ENCODE measurements at regions not wholly inside any gene's neighbourhood (a gene's known extent, or its start where the extent isn't known, plus 50 kb on each side); places are given as distances from the start of the nearest gene placed in this dataset.
A peak's percentile ranks its signal among the peaks of the same experiment; 100 is the strongest.
"Not testable (repeated sequence)": the region's sequence is repeated elsewhere in the genome, so short reads cannot be mapped to it uniquely, and the experiment has no call there.

DNA sequence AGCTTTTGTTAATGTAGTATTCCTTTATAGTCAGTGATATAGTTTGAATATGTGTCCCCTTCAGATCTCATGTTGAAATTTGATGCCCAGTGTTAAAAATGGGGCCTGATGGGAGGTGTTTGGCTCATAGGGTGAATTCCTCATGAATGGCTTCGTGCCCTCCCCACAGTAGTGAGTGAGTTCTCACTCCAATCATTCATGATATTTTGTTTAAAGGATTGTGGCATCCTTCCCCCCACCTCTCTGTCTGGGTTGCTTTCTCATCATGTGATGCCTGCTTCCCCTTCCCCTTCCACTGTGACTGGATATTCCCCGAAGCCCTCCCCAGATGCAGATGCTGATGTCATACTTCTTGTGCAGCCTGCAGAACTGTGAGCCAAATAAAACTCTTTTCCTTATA, 649.8 kb upstream of the NR2F2 start:
- DNase-seq = no peak

DNA sequence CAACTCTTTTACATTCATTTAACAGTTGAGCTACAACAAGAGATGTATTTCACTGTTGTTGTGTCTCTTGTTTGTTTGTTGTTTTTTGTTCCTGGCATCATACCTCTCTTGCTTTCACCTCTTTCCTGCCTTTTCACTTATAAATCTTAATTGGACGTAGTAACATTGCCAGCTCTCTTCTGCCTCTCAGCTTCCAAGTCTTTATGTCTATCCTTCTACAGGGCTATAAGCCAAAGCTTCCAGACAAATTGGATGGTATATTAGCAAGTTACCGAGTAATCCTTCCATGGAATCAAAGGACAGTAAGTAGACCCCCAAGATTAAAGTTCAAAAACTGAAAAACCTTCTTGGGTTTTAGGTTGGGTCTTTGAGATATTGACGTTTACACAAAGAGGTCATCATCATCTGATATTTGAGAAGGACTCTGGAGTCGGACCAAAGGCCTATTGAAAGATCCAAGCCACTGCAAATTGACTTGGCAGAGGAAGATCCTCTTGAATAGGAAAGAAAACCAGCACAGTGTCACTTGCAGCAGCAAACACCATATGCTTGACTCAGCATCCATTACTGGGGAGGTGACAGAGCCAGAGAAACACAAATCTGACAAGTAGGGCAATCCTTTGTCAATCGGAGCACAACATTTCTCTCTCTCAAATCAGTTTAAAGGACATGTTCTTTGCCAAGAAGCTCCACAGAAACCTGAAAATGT, 648.5 kb upstream of the NR2F2 start:
- peak in 1 of 3 donors; percentile 25 for DNase-seq

DNA sequence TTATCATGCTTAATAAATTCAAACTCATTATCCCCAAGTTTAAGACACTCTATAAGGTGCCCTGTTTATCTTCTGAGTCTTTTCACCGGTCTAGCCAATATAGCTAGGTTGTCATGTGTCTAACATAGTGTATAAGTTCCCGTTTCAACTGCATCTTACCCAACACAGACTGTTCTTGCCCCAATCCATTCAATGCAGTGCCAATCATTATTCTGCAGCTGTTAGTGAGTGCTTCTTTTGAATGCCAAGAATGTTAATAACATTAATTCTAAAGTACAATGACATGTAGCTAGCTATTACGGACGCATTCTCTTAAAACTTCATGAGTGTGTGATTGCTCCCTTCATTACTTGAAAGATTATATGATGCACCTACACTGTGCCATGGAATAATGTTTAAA, 646.4 kb upstream of the NR2F2 start:
- DNase-seq = no peak

DNA sequence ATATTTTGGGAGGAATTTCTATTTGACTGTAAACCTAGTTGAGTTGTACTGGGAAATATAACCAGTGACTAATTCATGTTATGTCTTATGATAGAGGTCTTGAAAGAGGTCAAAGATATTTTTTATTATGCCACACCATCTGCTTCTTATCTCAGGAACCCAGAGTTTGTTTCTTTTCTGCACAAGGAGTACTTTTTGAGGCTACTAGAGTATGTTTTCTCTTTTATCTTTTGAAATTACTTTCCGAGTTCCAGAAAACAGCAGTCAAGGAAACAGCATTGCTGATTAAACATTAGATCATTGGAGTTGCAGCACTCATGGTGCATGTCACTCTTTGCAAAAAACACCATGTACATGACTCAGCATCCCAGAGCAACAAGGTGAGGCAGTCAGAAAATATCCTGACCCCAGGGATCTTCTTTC, 645.8 kb upstream of the NR2F2 start:
- DNase-seq = peak in 1 of 3 donors; percentile 47

DNA sequence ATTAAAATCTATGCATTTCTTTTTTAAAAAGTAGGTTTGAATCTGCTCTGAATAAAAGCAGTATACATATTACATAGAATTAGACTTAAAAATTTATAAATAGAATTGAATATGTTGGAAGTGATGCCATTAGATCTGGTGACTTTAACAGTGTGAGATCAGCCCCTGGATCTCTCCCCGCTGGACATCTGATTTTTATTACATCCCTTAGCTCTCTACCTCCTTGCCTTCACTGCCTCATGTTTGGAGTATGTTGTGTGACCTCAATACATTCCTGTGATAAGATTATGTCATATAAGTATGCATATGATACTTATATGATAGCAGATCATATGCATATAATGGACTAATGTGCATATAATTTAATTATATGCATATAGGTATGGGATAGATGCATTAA, 643.4 kb upstream of the NR2F2 start:
- DNase-seq = peak; percentile 24 to 50 (median 34)

DNA sequence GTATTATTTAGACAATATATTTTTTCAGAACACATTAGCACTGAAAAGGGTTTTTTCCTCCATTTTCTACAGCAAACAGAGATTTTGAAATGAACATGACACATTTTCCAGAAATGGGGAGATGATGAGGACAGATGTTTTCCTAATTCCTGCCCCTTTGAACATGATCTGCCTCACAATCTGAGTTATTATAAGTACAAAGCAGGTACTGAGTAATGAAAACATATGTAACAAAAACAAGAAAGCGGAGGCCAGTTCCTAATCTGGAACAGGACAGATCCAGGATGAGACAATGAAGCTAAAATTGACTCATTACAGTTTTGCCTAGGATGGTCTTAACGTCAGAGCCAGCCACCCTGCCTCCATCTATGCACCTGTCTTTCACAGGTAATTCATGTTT, 642.8 kb upstream of the NR2F2 start:
- DNase-seq = no peak

DNA sequence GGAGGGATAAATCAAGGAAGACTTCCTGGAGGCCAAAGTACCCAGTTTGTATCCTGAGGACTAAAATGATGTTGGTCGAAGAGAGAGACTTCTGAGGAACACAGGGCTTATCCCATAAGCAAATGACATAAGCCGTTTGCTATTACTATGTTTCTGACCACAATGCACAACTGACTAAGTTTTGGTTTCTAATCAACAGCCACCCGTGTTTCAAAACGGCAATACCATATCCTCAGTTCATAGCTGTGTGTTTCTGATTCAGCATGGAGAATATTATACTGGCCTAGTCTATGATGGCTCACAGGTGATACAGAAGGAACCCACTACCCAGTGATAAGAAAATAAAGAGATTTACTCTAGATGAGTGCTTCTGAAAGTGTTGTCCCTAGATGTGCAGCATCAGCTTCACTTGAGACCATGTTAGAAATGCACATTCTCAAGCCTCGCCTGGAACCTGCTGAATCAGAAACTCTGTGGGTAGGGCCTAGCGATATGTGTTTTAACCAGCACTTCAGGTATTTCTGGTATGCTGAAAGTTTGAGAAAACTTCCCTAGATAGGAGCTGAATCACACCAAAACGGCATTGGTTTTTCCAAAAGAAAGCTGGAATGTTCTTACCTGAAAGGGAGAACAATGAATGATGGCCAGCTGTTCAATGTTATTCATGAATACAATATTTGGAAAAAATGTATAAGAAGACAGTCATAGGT, 639.7 kb upstream of the NR2F2 start:
- DNase-seq = no peak

DNA sequence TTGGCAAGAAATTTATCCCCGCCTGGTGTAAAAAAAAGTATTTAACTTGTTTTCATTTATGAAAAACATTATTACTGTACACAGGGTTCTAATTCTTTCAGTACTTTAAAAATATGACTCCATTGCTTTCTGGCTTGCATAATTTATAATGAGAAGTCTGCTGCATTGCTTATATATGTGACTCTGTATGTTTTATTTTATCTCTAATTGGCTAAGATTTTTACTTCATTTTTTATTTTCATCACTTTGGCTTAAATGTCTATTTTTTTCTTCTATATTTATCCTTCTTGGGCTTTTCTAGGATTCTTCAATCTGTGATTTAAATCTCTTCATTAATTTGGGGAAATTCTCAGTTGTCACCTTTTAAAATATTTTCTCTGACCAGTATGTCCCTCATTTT, 636.6 kb upstream of the NR2F2 start:
- no peak for DNase-seq

DNA sequence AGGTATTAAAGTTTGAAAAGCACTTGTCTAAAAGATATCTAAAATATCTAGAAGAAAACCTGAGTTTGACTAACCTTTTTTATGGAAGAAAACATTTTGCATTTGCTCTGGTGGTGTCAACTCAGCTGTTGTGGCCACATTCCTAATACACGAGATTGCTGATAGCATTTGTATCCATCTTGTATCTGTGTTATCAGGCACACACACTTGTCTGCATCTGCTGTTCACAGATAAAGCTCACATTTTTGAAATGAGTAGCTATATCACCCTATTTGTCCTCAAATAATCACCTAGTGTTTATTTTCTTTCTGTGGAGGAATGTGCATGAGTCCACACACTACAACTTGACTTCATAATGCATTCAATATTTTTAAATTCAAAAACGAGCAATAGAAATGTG, 632.3 kb upstream of the NR2F2 start:
- DNase-seq = no peak

DNA sequence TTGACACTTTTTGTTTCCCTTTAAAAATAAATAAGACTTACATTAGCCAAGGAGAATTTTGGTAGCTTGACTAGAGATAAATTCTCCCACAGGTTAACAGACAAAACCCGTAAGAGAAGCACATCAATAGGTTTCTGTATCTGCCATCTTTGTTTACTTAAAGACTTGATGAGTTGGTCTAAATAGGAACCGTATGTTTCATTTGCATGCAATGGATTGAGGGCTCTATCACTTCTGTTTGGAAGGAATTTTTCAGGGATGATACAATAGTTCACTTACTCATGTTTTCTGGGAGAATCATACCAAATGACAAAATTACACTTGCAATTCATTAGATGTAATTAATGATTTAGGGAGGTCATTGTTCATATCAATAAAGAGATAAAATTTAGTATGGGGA, 631.5 kb upstream of the NR2F2 start:
- DNase-seq = no peak

DNA sequence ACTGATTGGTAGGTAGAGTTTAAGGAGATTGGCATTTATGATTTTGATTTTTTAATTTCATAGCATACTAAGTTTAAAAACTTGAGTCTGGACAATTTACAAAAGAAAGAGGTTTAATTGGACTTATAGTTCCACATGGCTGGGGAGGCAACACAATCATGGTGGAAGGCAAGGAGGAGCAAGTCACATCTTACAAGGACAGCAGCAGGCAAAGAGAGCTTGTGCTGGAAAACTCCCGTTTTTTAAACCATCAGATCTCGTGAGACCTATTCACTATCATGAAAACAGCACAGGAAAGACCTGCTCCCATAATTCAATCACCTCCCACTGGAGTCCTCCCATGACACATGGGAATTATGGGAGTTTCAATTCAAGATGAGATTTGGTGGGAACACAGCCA, 630.9 kb upstream of the NR2F2 start:
- no peak for DNase-seq

DNA sequence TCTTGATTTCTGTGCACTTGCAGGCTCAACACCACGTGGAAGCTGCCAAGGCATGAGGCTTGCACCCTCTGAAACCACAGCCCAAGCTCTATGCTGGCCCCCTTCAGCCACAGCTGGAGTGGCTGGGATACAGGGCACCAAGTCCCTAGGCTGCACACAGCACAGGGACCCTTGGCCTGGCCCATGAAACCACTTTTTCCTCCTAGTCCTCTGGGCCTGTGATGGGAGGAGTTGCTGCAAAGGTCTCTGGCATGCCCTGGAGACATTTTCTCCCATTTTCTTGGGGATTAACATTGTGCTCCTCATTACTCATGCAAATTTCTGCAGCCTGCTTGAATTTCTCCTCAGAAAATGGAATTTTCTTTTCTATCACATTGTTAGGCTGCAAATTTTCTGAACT, 629.8 kb upstream of the NR2F2 start:
- DNase-seq = not testable (repeated sequence)

DNA sequence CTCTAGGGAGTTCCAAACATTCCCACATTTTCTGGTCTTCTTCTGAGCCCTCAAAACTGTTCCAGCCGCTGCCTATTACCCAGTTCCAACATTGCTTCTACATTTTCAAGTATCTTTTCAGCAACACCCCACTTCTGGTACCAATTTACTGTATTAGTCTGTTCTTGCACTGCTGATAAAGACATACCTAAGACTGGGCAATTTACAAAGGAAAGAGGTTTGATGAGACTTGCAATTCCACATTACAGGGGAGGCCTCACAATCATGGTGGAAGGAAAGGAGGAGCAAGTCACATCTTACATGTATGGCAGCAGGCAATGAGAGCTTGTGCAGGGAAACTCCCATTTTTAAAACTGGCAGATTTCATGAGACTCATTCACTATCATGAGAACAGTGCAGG, 629.1 kb upstream of the NR2F2 start:
- no peak for DNase-seq

DNA sequence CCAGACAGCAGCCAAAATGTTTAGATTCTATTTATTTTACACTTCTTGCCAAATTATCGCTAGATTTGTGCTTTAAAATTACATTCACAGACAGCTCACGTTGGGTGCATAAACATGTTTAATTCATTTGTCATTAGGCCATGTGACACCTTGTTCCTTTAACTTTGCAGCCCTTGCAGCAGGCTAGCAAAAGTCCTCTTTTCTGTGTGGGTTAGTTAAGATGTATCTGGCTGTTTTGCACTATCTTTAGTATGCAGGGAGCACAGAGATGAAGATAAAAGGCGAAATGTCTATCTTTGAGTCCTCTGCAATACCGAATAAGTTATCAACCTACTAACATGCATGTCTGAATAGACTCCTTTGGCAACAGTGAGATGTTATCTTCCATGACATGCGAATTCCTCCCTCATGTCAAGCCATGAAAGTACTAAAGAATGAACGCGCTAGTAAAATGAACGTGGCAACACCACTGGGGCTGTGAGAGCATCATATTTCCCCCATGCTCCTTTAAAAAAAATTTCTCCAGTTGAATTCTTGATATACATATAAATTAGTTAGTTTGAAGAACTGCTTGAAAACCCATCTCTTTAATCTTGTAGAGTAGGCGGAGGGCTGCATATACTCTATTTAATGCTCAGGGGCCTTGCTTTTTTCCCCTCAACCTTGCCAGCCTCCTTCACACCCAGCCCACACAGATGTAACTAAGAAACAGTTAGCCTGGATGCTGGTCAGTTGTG, 620.4 kb upstream of the NR2F2 start:
- DNase-seq = no peak

DNA sequence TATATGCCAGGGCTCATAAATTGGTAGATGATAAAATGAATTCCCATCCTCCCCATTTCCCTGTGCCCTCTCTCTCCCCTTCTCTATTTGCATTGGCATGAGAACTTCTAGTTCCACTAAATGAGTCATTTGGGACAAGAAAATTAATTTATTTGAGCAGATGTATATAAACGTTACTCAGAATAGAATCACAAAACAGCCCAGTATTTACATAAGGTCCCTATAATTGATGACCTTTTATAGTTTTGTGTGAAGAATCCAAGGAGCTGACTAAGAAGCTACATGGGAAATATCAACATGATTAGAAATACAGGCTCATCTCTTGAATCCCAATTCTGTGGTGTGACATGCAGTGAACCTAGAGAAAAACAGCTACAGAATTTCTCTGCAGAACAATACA, 617.7 kb upstream of the NR2F2 start:
- DNase-seq = peak in 1 of 3 donors; percentile 16

DNA sequence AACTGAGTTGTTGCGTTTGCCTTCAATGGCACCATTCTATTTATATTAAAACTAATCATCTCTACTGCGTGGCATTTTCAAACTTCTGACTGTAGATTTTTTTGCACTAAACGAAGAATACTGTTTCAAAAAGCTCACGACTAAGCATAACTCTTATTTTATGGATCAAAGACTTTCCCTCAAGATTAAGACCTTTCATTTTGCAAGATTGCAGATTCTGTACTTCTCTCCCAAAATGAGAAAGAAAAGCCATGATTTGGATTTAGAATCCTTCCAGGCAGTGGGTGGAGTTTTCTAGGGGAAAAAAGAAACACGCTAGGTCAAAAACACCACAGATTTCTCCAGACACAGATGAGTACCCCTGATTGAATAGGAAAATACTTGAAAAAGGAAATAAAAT, 617.2 kb upstream of the NR2F2 start:
- no peak for DNase-seq

DNA sequence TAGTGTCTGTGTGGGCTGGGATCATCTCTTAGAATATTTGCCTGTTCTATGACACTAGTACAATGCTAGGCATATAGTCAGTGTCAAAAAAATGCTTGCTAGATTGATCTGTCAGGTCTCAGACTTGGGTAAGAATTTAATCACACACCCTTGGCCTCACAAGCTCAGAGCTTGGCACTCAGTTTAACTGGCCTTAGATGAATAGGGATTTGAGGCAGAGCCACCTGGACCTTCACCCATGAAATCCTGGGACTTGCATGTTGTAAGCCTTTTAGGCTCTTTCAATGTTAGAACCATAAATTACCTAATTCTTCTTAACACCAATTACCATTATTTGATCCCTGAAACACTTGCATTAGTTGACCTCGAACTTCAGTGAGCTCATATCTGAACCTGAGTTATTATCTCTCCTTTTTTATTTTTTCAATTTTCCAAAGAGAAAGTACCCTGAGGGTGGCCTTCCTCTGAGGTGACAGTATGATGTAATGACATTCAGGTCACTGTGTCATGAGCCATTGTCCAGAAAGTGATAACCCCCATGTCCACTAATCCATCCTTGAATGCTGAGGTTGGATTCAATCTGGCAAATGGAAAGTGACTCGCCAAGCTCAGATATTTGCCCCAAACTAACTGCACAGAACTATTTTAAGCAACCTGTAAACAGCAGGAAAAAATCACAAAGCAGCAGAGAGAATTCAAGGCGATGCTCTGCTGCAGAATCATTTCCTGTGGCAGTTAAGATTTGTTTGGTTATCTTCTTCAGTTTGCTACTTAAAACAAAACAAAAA, 615.2 kb upstream of the NR2F2 start:
- no peak for DNase-seq

DNA sequence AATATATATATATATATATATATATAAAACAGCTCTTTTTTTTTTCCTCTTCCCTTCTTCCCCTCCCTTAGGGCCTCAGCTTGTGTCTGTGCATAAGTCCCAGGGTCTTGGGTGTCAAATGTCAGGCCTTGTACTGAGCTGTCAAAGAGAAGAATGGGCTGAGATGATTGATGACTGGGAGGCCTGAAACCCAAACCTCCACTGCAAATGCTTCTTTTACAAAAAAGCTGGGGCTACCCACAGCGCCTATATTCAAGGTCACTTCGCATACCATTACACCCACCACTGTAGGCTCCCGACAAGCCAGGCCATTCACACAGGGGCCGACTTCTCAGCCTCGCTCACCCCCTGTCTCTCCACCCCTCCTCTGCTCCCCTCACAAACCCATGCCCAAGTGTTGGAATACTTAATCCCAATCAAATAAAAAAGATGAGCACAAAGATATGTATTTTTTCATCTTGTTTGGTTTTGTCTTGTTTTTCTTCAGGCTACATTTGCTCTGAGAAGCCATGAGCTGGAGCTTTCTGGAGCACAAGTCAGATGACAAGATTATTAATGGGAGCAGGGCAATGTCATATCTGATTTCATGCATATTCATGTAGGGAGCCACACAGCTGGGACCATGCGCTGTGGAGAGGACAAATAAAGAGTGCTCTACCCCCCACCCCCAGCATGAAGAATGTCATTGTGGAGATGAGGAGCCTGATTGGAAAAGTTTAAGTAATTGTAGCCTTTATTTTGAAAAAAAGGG, 614.4 kb upstream of the NR2F2 start:
- peak in 1 of 3 donors; percentile 9 for DNase-seq

DNA sequence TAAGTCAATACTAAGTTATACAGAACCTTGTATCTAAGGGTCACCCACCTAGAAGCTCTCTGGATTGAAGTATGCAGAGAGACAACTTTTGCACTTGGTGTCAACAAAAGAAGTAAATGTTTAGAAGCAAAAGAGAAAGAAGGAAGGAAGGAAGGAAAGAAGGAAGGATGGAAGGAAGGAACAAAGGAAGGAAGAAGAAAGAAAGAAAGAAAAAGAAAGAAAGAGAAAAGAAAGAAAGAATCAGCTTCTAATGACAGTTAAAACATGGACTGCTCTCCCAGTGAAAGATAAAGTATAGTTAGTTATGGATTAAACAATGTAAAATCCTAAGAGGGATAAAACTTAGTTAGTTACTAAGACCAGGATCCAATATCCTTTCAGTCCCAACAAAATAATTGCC, 613.8 kb upstream of the NR2F2 start:
- DNase-seq = no peak

DNA sequence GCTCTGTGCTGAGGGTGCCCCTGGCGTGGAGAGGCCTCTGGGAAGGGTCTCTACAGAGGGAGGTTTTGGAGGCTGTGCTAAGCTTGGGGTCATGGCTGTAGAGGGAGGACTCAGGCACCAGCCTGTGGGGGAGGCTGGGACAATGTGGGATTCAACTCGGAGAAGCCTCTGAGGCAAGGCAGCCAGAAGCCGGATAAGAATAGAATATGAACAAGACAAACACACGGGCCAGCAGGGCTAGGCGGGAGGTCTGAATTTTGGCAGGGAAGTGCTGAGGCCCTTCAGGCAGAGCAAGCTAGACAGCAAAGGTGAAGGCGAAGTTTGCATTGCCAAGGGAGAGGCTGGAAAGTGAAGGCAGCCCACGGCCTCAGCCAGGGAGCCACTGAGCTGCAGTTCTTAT, 612.1 kb upstream of the NR2F2 start:
- peak; percentile 15 to 56 (median 38) for DNase-seq

DNA sequence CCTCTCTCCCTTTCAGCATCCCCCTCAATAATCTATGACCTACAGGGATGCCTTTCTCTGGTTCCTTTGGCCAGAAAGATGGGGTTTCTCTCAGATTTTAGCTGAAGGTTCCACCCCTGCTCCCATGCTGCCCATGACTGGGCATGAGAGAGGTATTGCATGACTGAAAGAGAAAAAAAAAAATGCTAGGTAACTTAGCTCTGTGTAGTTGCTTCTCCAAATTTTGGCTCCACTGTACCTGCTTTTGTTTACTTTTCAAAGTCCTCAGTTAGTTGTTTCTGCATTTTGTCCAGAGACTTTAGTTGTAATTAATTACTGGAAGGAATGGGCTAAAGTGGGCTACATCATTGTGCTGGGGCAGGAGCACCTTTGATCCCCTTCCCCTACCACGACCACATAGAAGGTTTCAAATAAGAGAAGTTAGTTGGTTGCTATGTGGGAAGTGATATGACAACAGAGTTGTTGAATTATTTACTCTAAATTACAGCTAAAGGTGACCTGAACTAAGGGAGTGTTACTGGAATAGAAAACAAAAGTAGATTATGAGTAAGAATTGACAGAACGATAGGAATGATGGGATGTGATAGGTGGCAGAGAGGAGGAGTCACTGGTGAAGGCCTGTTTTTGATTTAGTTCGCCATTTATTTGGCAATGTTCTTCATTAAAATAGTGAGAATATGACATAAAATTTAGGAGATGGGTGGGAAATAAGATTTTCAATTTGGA, 605.4 kb upstream of the NR2F2 start:
- no peak for DNase-seq

All from muscle of back (tissue), 3 donors.